ENCODE measurements at regions not wholly inside any gene's neighbourhood (a gene's known extent, or its start where the extent isn't known, plus 50 kb on each side); places are given as distances from the start of the nearest gene placed in this dataset.
A peak's percentile ranks its signal among the peaks of the same experiment; 100 is the strongest.

GRCh38 chr2:240290432-240291336 lies 144.8 kb upstream of the GPC1 start:
- 74 to 78% methylated on average over 30 of the region's 30 CpGs for WGBS, 2 donors
- no peak for FAIRE-seq

GRCh38 chr2:240291337-240292034 lies 144.0 kb upstream of the GPC1 start:
- TF ChIP-seq CTCF (IDR thresholded peaks at IDR 0.05): no peak
- 78 to 84% methylated on average over 16 of the region's 16 CpGs for WGBS, 2 donors
- intact Hi-C loops (cut with DNase I): no loop called here
- no peak for ATAC-seq
- Histone ChIP-seq H3K27me3 (no peaks in the 10 kb centered on the region), H3K4me3 (no peak overlapping the region), H3K27ac (no peak overlapping the region), H3K36me3 (no peaks in the 10 kb centered on the region), H3K9me3 (no peaks in the 10 kb centered on the region), H3K4me1 (no peaks in the 10 kb centered on the region)
- no peak for FAIRE-seq
- DNase-seq: peak in 1 of 6 donors; percentile 26

More at GRCh38 chr2:240290432-240291336, 144.8 kb upstream of the GPC1 start:
- Histone ChIP-seq H3K36me3 (no peaks in the 10 kb centered on the region), H3K27ac (no peak overlapping the region), H3K4me1 (no peaks in the 10 kb centered on the region), H3K4me3 (no peak overlapping the region), H3K27me3 (no peaks in the 10 kb centered on the region), H3K9me3 (no peaks in the 10 kb centered on the region)
- no peak for TF ChIP-seq CTCF (IDR thresholded peaks at IDR 0.05)
- DNase-seq: peak in 1 of 6 donors; percentile 41
- intact Hi-C loops (cut with DNase I): no loop called here
- ATAC-seq: no peak

GRCh38 chr2:240292035-240292574 lies 143.4 kb upstream of the GPC1 start:
- Histone ChIP-seq H3K36me3 (no peaks in the 10 kb centered on the region), H3K9me3 (no peaks in the 10 kb centered on the region), H3K4me3 (no peak overlapping the region), H3K27ac (no peak overlapping the region), H3K4me1 (no peaks in the 10 kb centered on the region), H3K27me3 (no peaks in the 10 kb centered on the region)
- FAIRE-seq: no peak
- peak in 1 of 6 donors; percentile 14 for DNase-seq
- ATAC-seq: no peak
- intact Hi-C loops (cut with DNase I): no loop called here
- TF ChIP-seq CTCF (IDR thresholded peaks at IDR 0.05): no peak
- 72 to 74% methylated on average over 8 of the region's 8 CpGs for WGBS, 2 donors

- no peak overlapping the region for H3K4me3 ChIP-seq
- H3K9me3 ChIP-seq: no peaks in the 10 kb centered on the region
- no peak overlapping the region for H3K27ac ChIP-seq
- H3K4me1 ChIP-seq: no peaks in the 10 kb centered on the region
- DNase-seq (peak in 1 of 6 donors; percentile 40), FAIRE-seq (no peak), ATAC-seq (no peak)
- H3K36me3 ChIP-seq: no peaks in the 10 kb centered on the region
- intact Hi-C loops (cut with DNase I): no loop called here
- no peaks in the 10 kb centered on the region for H3K27me3 ChIP-seq
- no peak for TF ChIP-seq CTCF (IDR thresholded peaks at IDR 0.05)
- WGBS, 2 donors: 85 to 87% methylated on average over 15 of the region's 15 CpGs
Observed at GRCh38 chr2:240292619-240293525, 142.6 kb upstream of the GPC1 start.

Data from pancreas (tissue), 10 donors.